Embryonic facial prominence (tissue), 1 donor: ENCODE measurements at regions not wholly inside any gene's neighbourhood (a gene's known extent, or its start where the extent isn't known, plus 50 kb on each side); places are given as distances from the start of the nearest gene placed in this dataset.
"Not testable (repeated sequence)": the region's sequence is repeated elsewhere in the genome, so short reads cannot be mapped to it uniquely, and the experiment has no call there.

Experiments
- DNase-seq: peaks from one replicate; pipeline ENCODE4 v3.0.0-alpha.2; 2016; ENCODE audit errors: extremely low spot score

DNA sequence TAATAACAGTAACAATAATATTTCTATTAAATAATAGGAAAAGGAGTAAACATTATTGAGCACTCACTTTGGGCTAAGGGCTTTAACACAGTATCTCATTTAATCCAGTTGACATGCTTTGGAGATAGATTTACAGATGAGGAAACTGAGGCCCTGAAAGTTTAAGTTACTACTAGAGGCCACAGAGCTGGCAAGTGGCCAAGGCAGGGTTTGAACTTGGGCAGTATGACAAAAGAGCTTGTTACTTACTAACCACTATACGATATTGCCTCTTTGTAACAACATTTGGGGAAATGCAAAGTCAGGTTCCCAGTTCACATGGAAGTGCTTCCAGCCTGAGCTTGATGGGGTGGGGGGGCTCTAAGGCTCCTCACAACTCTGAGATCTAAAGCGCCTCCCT lies 149.1 kb upstream of the LMCD1 start:
- no peak for DNase-seq

DNA sequence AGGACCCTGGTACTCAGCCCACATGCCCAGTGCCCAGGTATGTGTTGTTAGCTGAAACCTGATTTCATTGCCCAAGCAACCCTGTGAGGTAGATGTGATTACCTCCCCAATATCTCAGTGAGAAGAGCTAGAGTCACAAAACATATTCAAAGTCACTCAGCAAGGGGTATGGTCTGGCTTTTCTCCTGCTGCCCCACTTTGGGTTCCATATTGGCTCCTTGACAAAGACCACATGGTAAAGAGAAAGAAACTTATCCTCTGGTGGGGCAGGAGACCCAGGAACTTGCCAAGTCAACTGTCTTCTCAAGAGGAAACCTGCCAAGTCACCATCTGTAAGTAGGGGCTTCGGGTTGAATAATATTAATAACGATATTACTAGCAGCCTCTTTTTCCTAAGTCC lies 148.3 kb upstream of the LMCD1 start:
- no peak for DNase-seq

DNA sequence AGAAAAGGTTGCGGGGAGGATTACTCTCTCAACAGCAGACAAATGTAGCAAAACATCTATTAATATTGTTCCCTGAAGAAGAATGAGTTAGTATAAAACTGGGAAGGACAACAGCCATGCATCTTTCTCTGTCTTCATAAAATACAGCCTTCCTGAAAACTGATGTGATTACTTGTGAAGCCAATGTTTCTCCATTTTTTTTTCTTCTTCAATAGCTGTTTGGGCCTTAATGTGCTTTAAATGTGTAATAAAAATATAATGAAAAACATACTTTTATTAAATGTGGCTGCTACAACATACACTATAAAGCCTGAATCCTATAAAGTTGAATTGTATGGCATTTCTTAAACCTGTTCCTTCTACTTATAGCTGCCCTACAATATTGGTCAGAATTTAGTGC lies 146.3 kb upstream of the LMCD1 start:
- no peak for DNase-seq

DNA sequence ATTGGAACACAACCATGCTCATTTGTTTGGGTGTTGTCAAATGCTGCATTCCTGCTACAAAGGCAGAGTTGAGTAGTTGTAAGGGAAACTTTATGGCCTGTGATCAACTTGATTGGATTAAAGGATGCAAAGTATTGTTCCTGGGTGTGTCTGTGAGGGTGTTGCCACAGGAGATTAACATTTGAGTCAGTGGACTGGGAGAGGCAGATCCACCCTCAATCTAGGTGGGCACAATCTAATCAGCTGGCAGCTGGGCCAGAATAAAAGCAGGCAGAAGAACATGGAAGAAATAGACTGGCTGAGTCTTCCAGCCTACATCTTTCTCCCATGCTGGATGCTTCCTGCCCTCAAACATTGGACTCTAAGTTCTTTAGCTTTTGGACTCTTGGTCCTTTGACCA lies 145.6 kb upstream of the LMCD1 start:
- not testable (repeated sequence) for DNase-seq

DNA sequence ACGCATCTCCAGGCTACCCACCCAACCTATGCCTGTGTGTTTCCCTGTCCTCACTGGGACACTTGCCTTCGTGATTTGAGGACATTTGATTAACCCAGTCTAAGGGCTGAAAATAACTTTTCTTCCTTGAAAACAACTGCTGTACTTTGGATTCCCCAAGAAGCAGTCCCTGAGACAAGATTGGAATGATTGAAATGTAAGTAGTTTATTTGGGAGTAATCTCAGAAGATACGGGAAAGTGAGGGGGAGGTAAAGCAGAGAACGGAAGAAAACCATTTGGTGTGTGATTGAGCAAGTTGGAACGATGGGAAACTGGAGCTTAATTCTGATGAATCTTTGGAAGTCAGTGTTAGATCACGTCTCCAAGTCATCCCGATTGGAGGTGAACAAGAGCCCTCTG lies 143.8 kb upstream of the LMCD1 start:
- DNase-seq = no peak

DNA sequence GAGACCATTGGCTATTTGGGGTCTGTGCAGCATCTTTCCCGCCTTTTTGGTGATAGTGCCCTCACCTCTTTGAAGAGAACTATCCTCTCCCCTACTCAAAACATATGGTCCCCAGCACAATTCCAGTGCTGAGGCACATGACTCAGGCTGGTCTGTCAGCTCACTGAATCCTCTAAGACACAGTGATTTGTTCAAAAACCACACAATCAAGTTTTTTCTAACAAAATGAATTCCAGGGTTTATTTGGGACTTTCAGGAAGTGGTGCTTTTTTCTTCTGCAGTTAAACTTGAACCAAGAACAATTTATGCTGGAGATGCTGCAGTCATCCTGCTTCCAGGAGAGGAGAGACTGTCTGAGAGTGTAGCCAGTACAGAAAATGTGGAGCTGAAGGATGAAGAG lies 142.5 kb upstream of the LMCD1 start:
- DNase-seq = no peak

DNA sequence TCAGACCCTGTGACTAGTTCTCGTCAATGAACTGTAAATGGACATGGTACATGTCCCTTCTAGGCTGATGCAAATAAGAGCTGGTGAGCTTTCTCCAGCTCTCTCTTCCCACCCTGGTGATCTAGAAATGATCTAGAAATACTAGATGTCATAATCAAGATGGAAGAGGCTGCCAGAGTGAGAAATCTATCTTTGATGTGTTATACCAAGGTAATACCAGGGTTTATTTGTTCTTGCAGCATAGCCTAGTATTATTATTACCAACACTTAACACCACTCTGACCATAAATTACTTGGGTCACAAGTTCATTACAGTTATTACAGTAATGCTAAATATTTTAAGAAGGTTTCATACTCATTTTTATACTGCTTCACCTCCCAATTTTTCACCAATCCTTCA lies 138.4 kb upstream of the LMCD1 start:
- no peak for DNase-seq

DNA sequence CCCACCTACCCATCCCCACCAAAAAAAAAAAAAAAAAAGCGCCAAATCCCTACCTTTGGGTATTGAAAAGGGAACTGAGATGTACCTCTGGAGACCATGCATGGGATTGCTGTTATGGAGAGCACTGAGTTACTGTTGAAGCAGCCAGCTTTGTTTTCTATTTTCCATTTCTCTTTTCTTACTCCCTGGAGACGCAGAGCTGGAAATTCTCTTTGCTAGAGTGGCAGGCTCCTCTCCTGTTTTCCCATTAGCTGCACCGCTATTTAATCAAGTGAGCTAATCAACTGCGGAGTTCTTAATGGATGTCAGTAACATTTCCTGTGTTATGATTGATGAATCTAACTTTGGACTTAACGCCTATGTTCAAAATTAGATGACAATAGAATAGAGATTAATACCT lies 136.1 kb upstream of the LMCD1 start:
- no peak for DNase-seq

DNA sequence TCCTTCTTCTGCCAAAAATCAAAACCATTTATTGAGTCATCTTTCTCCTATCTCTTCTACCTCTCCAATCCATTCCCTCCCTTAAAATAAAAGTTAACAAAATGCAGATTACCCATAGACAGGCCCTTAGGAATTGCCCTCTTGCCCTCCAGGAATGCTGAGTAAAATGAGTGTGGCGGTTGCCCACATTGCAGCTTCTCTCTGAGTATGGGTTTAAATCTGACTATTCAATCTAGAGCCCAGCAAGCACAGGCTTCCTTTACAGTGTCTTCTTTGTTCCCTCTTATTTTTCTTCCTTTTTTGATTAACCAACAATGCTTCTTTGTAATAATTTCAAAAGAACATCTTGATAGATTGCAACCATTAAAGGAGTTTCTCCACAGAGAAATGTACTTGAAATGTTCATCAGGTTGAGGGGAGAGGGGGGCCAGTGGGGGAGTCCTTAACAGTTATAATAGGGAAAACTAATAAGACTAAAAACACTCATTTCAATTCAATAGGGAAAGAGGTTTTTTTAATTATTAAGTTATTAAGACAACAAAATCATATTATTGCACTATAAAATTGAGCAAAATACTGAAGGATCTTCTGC lies 135.3 kb upstream of the LMCD1 start:
- DNase-seq = no peak

DNA sequence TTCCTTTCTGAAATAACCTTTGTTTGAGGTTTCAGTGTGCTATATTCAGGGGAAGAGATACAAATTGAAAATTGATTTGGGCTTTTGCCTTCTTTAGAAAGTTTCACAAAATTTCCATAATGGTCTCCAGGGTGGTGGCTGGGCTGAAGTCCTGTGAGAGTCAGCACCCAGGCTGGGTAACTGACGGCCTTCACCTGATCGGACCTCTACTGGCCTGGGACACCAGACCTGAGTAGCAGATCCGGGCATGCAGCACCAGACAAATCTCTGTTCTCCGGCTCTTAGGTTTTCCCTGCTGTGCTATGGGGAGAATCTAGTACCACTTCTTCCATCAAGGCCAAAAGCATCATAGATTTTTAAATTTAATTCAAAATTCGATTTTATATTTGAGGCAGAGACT lies 133.0 kb upstream of the LMCD1 start:
- DNase-seq = no peak

DNA sequence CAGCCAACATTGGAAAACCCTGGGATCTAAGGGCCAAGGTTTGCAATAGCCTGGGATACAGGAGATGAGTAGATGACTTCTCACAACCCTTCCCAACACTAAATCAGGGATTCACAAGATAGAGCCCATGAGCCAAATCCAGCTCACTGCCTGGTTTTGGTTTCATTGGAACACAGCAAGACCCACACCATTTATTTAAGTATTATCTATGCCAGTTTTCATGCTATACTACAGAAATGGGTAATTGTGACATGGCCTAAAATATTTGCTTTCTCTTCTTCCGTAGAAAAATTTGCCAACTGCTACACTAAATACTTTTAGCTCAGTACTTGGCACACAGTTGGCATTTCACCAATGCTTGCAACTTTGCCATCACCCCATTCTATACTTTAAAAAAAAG lies 132.0 kb upstream of the LMCD1 start:
- DNase-seq = no peak

DNA sequence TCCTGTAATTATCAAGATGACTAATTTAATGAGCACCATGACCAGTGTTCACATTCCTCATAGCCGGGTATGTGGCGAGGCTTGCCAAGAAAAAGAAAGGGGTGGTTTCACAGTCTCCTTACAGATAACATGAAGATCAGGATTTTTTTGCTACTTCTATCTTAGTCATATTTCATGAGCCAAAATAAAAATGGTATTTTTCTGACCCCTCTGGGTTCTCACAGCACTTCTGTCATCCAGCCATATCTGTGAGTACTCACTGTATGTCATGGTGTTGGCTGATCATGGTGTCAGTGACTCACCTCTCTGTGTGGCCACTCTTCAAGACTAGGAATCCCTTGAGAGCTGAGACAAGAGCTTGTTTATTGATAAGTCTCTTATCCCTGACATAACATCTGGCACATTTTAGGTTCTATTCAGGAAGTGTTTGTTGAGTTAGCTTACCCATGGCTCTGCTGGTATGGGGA lies 130.5 kb upstream of the LMCD1 start:
- no peak for DNase-seq

DNA sequence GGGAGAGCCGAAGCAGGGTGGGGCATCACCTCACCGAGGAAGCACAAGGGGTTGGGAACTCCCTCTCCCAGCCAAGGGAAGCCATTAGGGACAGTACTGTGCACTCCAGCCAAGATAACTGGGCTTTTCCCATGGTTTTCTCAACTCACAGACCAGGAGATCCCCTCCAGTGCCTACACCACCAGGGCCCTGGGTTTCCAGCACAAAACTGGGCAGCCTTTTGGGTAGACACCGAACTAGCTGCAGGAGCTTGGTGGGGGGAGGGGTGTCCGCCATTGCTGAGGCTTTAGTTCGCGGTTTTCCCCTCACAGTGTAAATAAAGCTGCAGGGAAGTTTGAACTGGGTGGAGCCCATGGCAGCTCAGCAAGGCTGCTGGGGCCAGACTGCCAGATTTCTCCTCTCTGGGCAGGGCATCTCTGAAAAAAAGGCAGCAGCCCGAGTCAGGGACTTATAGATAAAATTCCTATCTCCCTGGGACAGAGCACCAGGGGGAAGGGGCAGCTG lies 129.6 kb upstream of the LMCD1 start:
- no peak for DNase-seq

DNA sequence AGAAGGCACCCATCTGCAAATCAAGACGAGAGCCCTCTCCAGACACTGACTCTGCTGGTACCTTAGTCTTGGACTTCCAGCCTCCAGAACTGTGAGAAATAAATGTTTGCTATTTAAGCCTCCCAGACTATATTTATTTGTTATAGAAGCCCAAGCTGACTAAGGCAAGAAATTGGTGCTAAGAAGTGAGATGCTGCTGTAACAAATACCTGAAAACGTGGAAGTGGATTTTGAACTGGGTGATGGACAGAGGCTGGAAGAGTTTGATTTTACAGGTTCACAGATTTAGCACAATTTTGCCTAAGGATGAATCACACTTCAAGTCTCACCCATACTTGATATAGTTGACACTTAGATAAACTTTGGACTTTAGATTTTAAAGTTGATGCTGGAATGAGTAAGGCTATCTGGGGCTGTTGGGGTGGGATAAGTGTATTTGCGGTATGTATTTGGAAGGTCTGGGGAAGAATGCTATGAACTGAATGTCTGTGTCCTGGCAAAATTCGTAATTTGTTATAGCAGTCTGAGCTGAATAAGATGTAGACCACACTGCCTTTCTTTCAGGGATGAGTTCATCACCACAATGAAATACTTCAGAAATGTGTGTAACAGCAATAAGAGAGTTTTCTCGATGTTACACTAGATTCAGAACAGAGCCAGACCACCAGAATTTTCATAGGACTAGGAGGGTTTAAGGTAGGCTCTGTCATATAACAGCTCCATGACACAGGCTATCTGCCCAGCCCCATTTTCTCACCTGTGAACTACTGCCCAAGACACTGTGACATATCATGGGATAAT lies 120.5 kb upstream of the LMCD1 start:
- no peak for DNase-seq

DNA sequence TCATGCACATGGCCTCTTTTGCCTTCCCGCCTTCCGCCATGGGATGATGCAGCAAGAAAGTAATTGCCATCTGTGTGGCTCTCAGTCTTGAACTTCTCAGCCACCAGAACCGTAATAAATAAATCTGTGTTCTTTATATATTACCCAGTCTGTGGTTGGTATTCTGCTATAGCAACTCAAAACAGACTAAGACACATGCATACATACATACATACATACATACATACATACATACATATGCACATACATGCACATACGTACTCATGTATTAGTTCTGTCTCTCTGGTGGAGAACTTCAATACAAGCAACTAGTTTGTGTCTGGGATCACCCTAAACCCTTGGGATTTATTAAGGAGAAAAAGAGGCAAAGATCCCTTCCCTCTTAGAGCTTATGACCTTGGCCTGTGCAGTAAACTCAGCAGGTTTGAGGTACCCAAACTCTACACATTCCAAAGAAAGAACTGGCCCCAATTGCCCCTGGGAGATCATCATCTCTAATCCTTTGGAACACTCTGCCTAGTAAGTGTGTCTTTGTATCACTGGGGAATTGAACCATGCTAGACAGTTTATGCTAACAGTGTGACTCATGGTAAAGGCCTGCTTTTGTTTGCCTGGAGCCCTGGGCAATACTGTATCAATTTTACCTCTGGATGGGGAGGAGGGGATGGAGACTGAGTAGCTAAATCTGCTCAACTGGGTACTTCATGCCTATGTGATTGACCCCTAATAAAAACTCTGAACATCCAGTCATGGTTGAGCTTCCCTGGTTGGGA lies 115.6 kb upstream of the LMCD1 start:
- DNase-seq = no peak

DNA sequence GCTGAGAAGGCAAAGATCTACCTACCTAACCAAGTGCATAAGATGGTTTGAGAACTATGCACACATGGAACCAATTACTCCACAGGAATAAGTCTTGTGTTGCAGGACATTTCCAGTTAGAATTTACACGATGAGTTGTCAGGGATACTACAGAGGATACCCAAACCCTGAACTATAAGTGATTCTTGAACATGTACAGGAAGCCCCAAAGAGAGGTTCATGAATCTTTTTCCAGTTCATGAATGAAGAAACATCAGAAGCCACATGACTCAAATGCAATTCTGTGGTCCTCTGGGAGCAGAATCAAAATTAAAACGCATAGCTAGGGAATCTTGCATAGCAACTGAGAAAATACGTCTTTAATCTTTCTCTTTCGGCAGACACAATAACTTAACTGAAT lies 114.1 kb upstream of the LMCD1 start:
- no peak for DNase-seq

DNA sequence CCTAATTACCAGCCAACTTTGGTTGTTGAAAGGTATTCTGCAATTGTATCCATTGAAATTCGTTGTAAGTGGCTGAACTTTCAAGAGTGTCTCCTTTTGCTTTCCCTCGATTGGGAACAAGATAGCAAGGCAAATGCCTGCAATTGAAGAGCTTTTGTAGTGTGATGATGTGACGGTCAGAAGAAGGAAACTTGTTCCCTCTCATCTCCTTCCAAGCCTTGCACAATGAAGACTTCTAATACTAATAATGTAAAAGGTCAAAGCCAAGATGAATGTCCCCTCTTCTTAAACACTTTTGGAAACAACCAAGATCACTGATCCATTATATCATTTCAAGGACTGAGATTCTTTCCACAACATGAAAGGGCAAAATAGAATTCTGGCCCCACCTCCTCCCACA lies 101.9 kb upstream of the LMCD1 start:
- no peak for DNase-seq

DNA sequence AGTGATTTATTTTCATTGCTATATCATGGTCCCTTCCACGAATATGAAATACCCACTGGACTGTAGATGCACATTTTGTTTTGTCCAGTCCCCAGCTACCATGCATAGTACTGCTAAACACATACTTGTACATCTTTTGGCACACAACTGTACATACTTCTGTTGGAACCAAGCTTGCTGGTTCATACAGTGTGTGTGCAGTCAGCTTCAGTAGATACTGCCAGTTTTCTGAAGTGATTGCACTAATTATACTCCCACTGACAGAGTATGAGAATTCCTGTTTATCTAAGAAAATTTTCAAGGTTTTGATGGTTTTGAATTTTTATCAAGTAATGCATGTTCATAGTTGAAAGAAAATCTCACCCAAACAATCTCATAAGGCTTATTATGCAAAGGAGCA lies 100.7 kb upstream of the LMCD1 start:
- DNase-seq = no peak

DNA sequence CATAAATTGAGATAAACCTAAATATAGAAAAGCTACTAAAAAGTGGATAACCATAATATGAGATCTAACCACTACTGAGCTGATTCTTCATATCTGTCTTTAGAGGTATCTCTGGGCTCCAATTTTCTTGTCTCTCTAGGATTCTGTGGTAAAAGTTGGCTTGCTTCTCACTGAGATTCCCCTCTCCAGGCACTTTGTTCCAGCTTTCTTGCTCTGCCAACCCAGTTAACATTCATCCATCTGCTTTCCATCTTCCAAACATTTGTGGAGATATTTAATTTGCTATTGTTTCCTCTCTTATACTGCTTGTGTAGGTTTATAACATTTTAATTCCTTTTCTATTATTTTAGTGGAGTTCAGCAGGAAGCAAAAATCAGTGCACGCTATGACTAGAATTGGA lies 97.6 kb upstream of the LMCD1 start:
- DNase-seq = no peak

DNA sequence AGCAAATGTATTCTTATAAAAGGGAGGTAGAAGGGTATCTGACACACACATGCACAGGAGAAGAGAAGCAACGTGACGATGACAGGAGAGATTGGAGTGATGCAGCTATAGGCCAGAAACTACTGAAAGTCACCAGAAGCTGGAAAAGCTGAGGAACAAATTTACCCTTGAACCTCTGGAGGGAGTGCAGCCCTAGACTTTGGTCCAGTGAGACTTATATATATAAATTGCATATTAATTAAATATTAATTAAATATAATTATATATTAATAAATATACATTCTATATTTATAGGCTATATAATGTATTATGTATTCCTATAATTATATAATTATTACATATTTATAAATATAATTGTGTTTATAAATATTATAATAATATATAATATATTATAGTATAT lies 96.5 kb upstream of the LMCD1 start:
- no peak for DNase-seq

DNA sequence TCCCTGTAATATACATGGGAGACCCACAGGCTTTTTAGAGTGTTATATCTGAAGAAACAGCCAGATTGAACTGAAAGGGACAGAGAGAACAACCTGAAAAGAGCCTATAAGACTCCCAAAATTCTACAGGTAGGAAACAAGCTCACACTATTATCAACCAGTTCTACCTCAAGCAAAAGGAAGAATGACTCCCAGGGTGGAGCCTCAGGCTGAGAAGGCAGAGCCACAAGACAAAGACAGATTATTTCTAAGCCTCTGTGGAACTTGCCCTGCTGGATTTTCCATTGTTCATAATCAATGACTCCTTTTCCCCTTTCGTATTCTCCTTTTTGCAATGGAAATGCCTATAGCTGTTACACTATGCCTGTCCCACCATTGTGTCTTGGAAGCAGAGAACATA lies 95.1 kb upstream of the LMCD1 start:
- DNase-seq = no peak

DNA sequence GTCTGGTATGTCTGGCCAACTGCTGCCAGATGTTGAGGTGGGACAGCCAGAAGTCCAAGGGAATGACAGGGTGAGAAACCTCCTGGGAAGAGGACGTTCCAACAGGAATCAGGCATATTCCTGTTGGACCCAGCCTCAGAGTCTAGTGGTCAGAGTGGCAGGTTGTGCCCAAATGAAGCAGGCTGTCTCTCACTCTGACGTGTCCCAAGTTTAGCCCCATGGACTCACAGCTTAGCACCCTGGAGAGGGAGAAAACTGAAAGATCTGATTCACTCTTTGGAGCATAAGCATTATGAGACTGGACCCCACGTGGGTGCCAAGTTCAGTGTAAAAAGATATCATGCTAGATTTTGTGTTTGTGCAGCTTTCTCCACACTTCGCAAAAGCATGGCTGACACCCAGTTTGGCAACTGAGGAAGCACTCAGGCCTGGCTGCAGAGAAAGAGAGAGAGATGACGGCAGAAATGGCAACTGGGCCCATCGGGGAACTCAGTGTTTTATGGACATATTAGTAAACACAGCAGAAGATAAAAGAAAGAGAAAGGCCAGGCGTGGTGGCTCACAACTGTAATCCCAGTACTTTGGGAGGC lies 88.2 kb upstream of the LMCD1 start:
- no peak for DNase-seq
